Body of pancreas (tissue), 4 donors: ENCODE measurements at regions not wholly inside any gene's neighbourhood (a gene's known extent, or its start where the extent isn't known, plus 50 kb on each side); places are given as distances from the start of the nearest gene placed in this dataset.

ENCODE experiments used
- ATAC-seq: fragments of 150-250 bp; one replicate; pipeline ENCODE4 v1.9.1; 2016
- DNase-seq, 4 donors: peaks; one replicate each; pipeline ENCODE4 v3.0.0-alpha.2; 2019
- H3K27ac ChIP-seq, 4 donors: fragments of 200-600 bp; sonication (generic); 1 replicate in 3 of 4; 2 replicates in 1 of 4; pipeline versions ENCODE4 v1.5.1 to v1.6.1; 2016 to 2019; ENCODE audit warnings: mild to moderate bottlenecking in 1 of 4, mixed read lengths in 1 of 4, moderate library complexity in 1 of 4
- H3K27me3 ChIP-seq, 2 donors: fragments of 200-600 bp; sonication (generic); one replicate each; pipeline ENCODE4 v1.6.0; 2016; ENCODE audit warnings: mild to moderate bottlenecking in 1 of 2
- H3K36me3 ChIP-seq, 2 donors: fragments of 200-600 bp; sonication (generic); replicated peaks in 1 of 2; 2 replicates each; pipeline ENCODE4 v1.5.1; 2016; ENCODE audit warnings: low read depth in 2 of 2; ENCODE audit not compliant: insufficient read depth in 1 of 2
- H3K4me1 ChIP-seq: fragments of 200-600 bp; sonication (generic); one replicate; pipeline ENCODE4 v1.6.0; 2016
- H3K4me3 ChIP-seq, 2 donors: fragments of 200-600 bp; sonication (generic); 1 replicate in 1 of 2; 2 replicates in 1 of 2; pipeline ENCODE4 v1.5.1; 2016 to 2019
- H3K9me3 ChIP-seq, 3 donors: fragments of 200-600 bp; sonication (generic); 1 replicate in 2 of 3; 2 replicates in 1 of 3; pipeline ENCODE4 v1.5.1; 2016
- CTCF ChIP-seq, 7 experiments: fragments of 450-650 bp in 4 of 7; fragments of 200-600 bp in 3 of 7; sonication (generic) in 3 of 7; IDR thresholded peaks; one replicate each; pipeline ENCODE4 v1.5.1; 2016 to 2019; ENCODE audit warnings: antibody characterized with exemption in 7 of 7
- POLR2A ChIP-seq, 3 donors: fragments of 450-650 bp; IDR thresholded peaks; one replicate each; pipeline ENCODE4 v1.6.1; 2016; ENCODE audit warnings: antibody characterized with exemption in 3 of 3, mild to moderate bottlenecking in 2 of 3
- WGBS, 2 donors: methylation state at CpG; one replicate each; pipeline ENCODE4 v1.1.5; 2017; 5-methylcytosine and 5-hydroxymethylcytosine counted together
- intact Hi-C: fragments of 100-400 bp; cut with DNase I; formaldehyde crosslinking; loops from one replicate; pipeline ENCODE4 v1.15.1; 2023

- Histone ChIP-seq H3K27me3 (no peaks in the 10 kb centered on the region), H3K27ac (no peak overlapping the region), H3K36me3 (no peaks in the 10 kb centered on the region), H3K4me3 (no peak overlapping the region), H3K4me1 (no peaks in the 10 kb centered on the region), H3K9me3 (no peaks in the 10 kb centered on the region)
- no peak for ATAC-seq
- TF ChIP-seq POLR2A (IDR thresholded peaks at IDR 0.05) (no peak), CTCF (IDR thresholded peaks at IDR 0.05) (no peak)
- WGBS, 2 donors = 26 to 34% methylated on average over 2 of the region's 2 CpGs
- intact Hi-C loops = no loop called here
- no peak for DNase-seq
Measured at GRCh38 chr16:17939122-17939536, 397.4 kb downstream of the NPIPA8 start.

GRCh38 chr16:17938546-17938945 lies 398.0 kb downstream of the NPIPA8 start:
- Histone ChIP-seq H3K36me3 (no peaks in the 10 kb centered on the region), H3K27ac (no peak overlapping the region), H3K27me3 (no peaks in the 10 kb centered on the region), H3K4me3 (no peak overlapping the region), H3K4me1 (no peaks in the 10 kb centered on the region), H3K9me3 (no peaks in the 10 kb centered on the region)
- TF ChIP-seq POLR2A (IDR thresholded peaks at IDR 0.05) (no peak), CTCF (IDR thresholded peaks at IDR 0.05) (no peak)
- intact Hi-C loops = no loop called here
- ATAC-seq (no peak), DNase-seq (no peak)
- 49 to 63% methylated on average over 3 of the region's 3 CpGs for WGBS, 2 donors

- Histone ChIP-seq H3K9me3 (no peaks in the 10 kb centered on the region), H3K4me3 (no peak overlapping the region), H3K4me1 (no peaks in the 10 kb centered on the region), H3K27me3 (no peaks in the 10 kb centered on the region), H3K36me3 (no peaks in the 10 kb centered on the region), H3K27ac (no peak overlapping the region)
- intact Hi-C loops = no loop called here
- TF ChIP-seq POLR2A (IDR thresholded peaks at IDR 0.05) (no peak), CTCF (IDR thresholded peaks at IDR 0.05) (no peak)
- 66% methylated on average over 6 of the region's 6 CpGs for WGBS, 2 donors
- ATAC-seq = no peak
- DNase-seq = no peak
Measured at GRCh38 chr16:17936766-17937402, 399.7 kb downstream of the NPIPA8 start.

GRCh38 chr16:17930280-17930679 lies 406.3 kb downstream of the NPIPA8 start:
- 39 to 40% methylated on average over 1 of the region's 1 CpG for WGBS, 2 donors
- DNase-seq (no peak), ATAC-seq (no peak)
- intact Hi-C loops = no loop called here
- Histone ChIP-seq H3K27me3 (no peaks in the 10 kb centered on the region), H3K36me3 (no peaks in the 10 kb centered on the region), H3K9me3 (no peaks in the 10 kb centered on the region), H3K4me3 (no peak overlapping the region), H3K27ac (no peak overlapping the region), H3K4me1 (no peaks in the 10 kb centered on the region)
- TF ChIP-seq POLR2A (IDR thresholded peaks at IDR 0.05) (no peak), CTCF (IDR thresholded peaks at IDR 0.05) (no peak)

GRCh38 chr16:17926866-17927399 lies 409.6 kb downstream of the NPIPA8 start:
- intact Hi-C loops = no loop called here
- Histone ChIP-seq H3K36me3 (no peaks in the 10 kb centered on the region), H3K27ac (no peak overlapping the region), H3K4me3 (no peak overlapping the region), H3K4me1 (no peaks in the 10 kb centered on the region), H3K9me3 (no peaks in the 10 kb centered on the region), H3K27me3 (no peaks in the 10 kb centered on the region)
- TF ChIP-seq POLR2A (IDR thresholded peaks at IDR 0.05) (no peak), CTCF (IDR thresholded peaks at IDR 0.05) (no peak)
- no peak for DNase-seq
- WGBS, 2 donors = 38 to 40% methylated on average over 4 of the region's 4 CpGs
- no peak for ATAC-seq
